ENCODE measurements at regions not wholly inside any gene's neighbourhood (a gene's known extent, or its start where the extent isn't known, plus 50 kb on each side); places are given as distances from the start of the nearest gene placed in this dataset.

- TF ChIP-seq CTCF (IDR thresholded peaks at IDR 0.05) (no peak), POLR2A (IDR thresholded peaks at IDR 0.05) (no peak)
Measured at GRCh38 chr12:24229031-24229700, 279.7 kb upstream of the SOX5 start.
